Activated naive CD4-positive, alpha-beta T cell treated with Interleukin-2 at 50 U/mL for 16 hours (primary cell): ENCODE measurements at regions not wholly inside any gene's neighbourhood (a gene's known extent, or its start where the extent isn't known, plus 50 kb on each side); places are given as distances from the start of the nearest gene placed in this dataset.
"Not testable (repeated sequence)": the region's sequence is repeated elsewhere in the genome, so short reads cannot be mapped to it uniquely, and the experiment has no call there.

Source experiments
- DNase-seq: peaks from one replicate; pipeline ENCODE4 v3.0.0-alpha.2; 2020

GRCh38 chr7:131844369-131844768 lies 287.9 kb upstream of the PODXL start:
- DNase-seq: no peak

GRCh38 chr7:131843898-131844331 lies 287.5 kb upstream of the PODXL start:
- DNase-seq: no peak

- DNase-seq: no peak
Observed at GRCh38 chr7:131839967-131840690, 283.7 kb upstream of the PODXL start.

- DNase-seq: no peak
Observed at GRCh38 chr7:131836733-131837132, 280.3 kb upstream of the PODXL start.

GRCh38 chr7:131835141-131835540 lies 278.7 kb upstream of the PODXL start:
- DNase-seq: no peak

GRCh38 chr7:131830681-131831080 lies 274.3 kb upstream of the PODXL start:
- DNase-seq: no peak

- DNase-seq: no peak
Observed at GRCh38 chr7:131829947-131830558, 273.6 kb upstream of the PODXL start.

- no peak for DNase-seq
Observed at GRCh38 chr7:131827421-131827820, 271.0 kb upstream of the PODXL start.

- DNase-seq: no peak
Observed at GRCh38 chr7:131826960-131827359, 270.5 kb upstream of the PODXL start.

- not testable (repeated sequence) for DNase-seq
Observed at GRCh38 chr7:131823961-131824440, 267.6 kb upstream of the PODXL start.

- DNase-seq: no peak
Observed at GRCh38 chr7:131819891-131820290, 263.5 kb upstream of the PODXL start.

GRCh38 chr7:131816391-131817007 lies 260.1 kb upstream of the PODXL start:
- no peak for DNase-seq

GRCh38 chr7:131808736-131809135 lies 252.3 kb upstream of the PODXL start:
- no peak for DNase-seq

- DNase-seq: not testable (repeated sequence)
Observed at GRCh38 chr7:131808156-131808555, 251.7 kb upstream of the PODXL start.

- no peak for DNase-seq
Observed at GRCh38 chr7:131803816-131804215, 247.4 kb upstream of the PODXL start.

GRCh38 chr7:131802195-131802864 lies 245.9 kb upstream of the PODXL start:
- DNase-seq: no peak

GRCh38 chr7:131800531-131800930 lies 244.1 kb upstream of the PODXL start:
- DNase-seq: no peak

GRCh38 chr7:131800008-131800407 lies 243.6 kb upstream of the PODXL start:
- no peak for DNase-seq

- DNase-seq: no peak
Observed at GRCh38 chr7:131797841-131798240, 241.4 kb upstream of the PODXL start.

GRCh38 chr7:131795400-131795799 lies 239.0 kb upstream of the PODXL start:
- DNase-seq: no peak

- DNase-seq: no peak
Observed at GRCh38 chr7:131792311-131792710, 235.9 kb upstream of the PODXL start.

- DNase-seq: no peak
Observed at GRCh38 chr7:131787101-131787500, 230.7 kb upstream of the PODXL start.

GRCh38 chr7:131786204-131786603 lies 229.8 kb upstream of the PODXL start:
- DNase-seq: no peak

GRCh38 chr7:131778601-131779000 lies 222.2 kb upstream of the PODXL start:
- DNase-seq: no peak
